Stimulated activated CD8-positive, alpha-beta memory T cell treated with anti-CD3 and anti-CD28 coated beads, Interleukin-15, amount 100 ng/mL, for 4 hours (primary cell): ENCODE measurements at regions not wholly inside any gene's neighbourhood (a gene's known extent, or its start where the extent isn't known, plus 50 kb on each side); places are given as distances from the start of the nearest gene placed in this dataset.

Experiments used
- DNase-seq, 2 donors: peaks; one replicate each; pipeline ENCODE4 v3.0.0-alpha.2; 2020; ENCODE audit warnings: low read depth in 2 of 2

- DNase-seq, result no peak
These were observed 113.0 kb downstream of the DTHD1 start for GRCh38 chr4:36394352-36394903.

- DNase-seq, result peak in 1 of 2 donors; percentile 36
These were observed 118.4 kb downstream of the DTHD1 start for GRCh38 chr4:36399762-36400353.

GRCh38 chr4:36402008-36402758 is 120.8 kb downstream of the DTHD1 start:
- no peak for DNase-seq

GRCh38 chr4:36411338-36411737 is 129.9 kb downstream of the DTHD1 start:
- DNase-seq, result no peak

GRCh38 chr4:36414248-36414647 is 132.8 kb downstream of the DTHD1 start:
- DNase-seq, result no peak

GRCh38 chr4:36417146-36417545 is 135.7 kb downstream of the DTHD1 start:
- DNase-seq, result no peak

GRCh38 chr4:36420111-36420679 is 138.8 kb downstream of the DTHD1 start:
- no peak for DNase-seq

- DNase-seq, result no peak
These were observed 141.2 kb downstream of the DTHD1 start for GRCh38 chr4:36422607-36423006.

GRCh38 chr4:36426741-36427140 is 145.3 kb downstream of the DTHD1 start:
- DNase-seq, result no peak

GRCh38 chr4:36427696-36428095 is 146.3 kb downstream of the DTHD1 start:
- no peak for DNase-seq

GRCh38 chr4:36432586-36432985 is 151.2 kb downstream of the DTHD1 start:
- no peak for DNase-seq

GRCh38 chr4:36439556-36439955 is 158.1 kb downstream of the DTHD1 start:
- no peak for DNase-seq

- no peak for DNase-seq
These were observed 164.1 kb downstream of the DTHD1 start for GRCh38 chr4:36445480-36445879.

- no peak for DNase-seq
These were observed 164.9 kb downstream of the DTHD1 start for GRCh38 chr4:36446275-36446674.

- DNase-seq, result no peak
These were observed 179.9 kb downstream of the DTHD1 start for GRCh38 chr4:36461344-36461743.

GRCh38 chr4:36467670-36468069 is 186.3 kb downstream of the DTHD1 start:
- no peak for DNase-seq

GRCh38 chr4:36471903-36472302 is 190.5 kb downstream of the DTHD1 start:
- no peak for DNase-seq

GRCh38 chr4:36476135-36476534 is 194.7 kb downstream of the DTHD1 start:
- DNase-seq, result no peak

GRCh38 chr4:36477861-36478260 is 196.4 kb downstream of the DTHD1 start:
- DNase-seq, result no peak

- no peak for DNase-seq
These were observed 204.5 kb downstream of the DTHD1 start for GRCh38 chr4:36485885-36486284.

- no peak for DNase-seq
These were observed 208.4 kb downstream of the DTHD1 start for GRCh38 chr4:36489798-36490197.

GRCh38 chr4:36492041-36492440 is 210.6 kb downstream of the DTHD1 start:
- no peak for DNase-seq

GRCh38 chr4:36492590-36492989 is 211.2 kb downstream of the DTHD1 start:
- DNase-seq, result no peak
